ENCODE measurements at regions not wholly inside any gene's neighbourhood (a gene's known extent, or its start where the extent isn't known, plus 50 kb on each side); places are given as distances from the start of the nearest gene placed in this dataset.

DNA sequence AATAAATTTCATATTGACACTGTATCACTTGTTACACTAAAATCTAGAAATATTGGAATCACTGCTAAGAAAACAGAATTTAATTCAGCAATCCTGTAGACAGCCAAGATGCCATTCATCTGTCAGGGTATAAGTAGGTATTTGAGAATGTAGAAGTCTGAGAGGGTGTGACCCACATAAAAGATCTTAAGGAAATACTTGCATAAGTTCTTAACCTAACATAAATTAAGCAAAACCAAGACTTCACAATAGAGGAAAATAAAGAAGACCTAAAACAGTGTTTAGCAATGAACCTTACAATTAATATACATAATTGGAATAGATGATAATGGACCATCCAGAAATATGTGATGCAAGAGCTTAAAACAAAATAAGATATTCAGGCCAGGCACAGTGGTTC is 636.2 kb downstream of the TBC1D4 start:
- Histone ChIP-seq H3K4me2 (ENCODE audit: extremely low read depth, insufficient read depth, low read length) (no peak overlapping the region), H2AFZ (ENCODE audit: low read length) (no peak overlapping the region), H3K27ac (ENCODE audit: insufficient read depth, low read length) (no peak overlapping the region), H3K9me3 (ENCODE audit: control insufficient read depth, insufficient read depth, low read depth, low read length) (no peaks in the 10 kb centered on the region), H3K27me3 (ENCODE audit: control insufficient read depth, insufficient read depth, low read length) (no peaks in the 10 kb centered on the region), H3K36me3 (ENCODE audit: control insufficient read depth, insufficient read depth, low read length) (no peaks in the 10 kb centered on the region), H3K9ac (ENCODE audit: insufficient read depth, low read length) (no peak overlapping the region), H3K4me1 (ENCODE audit: control insufficient read depth, extremely low read depth, insufficient read depth, low read length) (no peaks in the 10 kb centered on the region), H4K20me1 (ENCODE audit: control insufficient read depth, extremely low read depth, insufficient read depth, low read length) (no peaks in the 10 kb centered on the region), H3K79me2 (ENCODE audit: control insufficient read depth, insufficient read depth, low read length) (no peaks in the 10 kb centered on the region), H3K4me3 (replicated peaks in 1 of 4; ENCODE audit: control extremely low read depth in 1 of 4, insufficient read depth in 1 of 4, low read depth in 3 of 4, low read length in 4 of 4) (no peak overlapping the region)
- TF ChIP-seq, protein P1, sequence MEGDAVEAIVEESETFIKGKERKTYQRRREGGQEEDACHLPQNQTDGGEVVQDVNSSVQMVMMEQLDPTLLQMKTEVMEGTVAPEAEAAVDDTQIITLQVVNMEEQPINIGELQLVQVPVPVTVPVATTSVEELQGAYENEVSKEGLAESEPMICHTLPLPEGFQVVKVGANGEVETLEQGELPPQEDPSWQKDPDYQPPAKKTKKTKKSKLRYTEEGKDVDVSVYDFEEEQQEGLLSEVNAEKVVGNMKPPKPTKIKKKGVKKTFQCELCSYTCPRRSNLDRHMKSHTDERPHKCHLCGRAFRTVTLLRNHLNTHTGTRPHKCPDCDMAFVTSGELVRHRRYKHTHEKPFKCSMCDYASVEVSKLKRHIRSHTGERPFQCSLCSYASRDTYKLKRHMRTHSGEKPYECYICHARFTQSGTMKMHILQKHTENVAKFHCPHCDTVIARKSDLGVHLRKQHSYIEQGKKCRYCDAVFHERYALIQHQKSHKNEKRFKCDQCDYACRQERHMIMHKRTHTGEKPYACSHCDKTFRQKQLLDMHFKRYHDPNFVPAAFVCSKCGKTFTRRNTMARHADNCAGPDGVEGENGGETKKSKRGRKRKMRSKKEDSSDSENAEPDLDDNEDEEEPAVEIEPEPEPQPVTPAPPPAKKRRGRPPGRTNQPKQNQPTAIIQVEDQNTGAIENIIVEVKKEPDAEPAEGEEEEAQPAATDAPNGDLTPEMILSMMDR (conservative IDR thresholded peaks at IDR 0.05 in 1 of 2, IDR thresholded peaks at IDR 0.05 in 1 of 2; ENCODE audit: low read depth in 1 of 2, low read length in 2 of 2), result no peak
- no peak for TF ChIP-seq EZH2 (IDR thresholded peaks at IDR 0.05; ENCODE audit: low read length, missing control alignments)
- DNase-seq (ENCODE audit: low read depth in 2 of 2), result no peak

DNA sequence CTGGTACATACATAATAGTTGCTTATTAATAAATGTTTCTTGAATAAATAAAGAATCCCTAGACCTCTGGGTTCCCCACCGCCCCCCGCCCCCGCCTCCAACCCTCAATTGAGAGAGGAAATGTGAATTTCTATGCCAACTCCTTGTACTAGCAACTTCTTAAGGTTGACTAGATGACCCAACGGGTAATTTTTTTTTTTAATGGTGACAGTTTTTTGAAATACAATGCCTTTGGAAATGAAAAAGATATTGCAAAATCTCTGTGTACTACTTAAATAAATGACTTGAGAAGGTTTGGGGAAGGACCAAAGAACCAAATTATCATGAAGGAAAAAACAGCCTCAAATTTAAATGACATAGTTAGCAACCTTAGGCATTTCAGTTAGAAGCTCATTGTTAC is 640.3 kb downstream of the TBC1D4 start:
- Histone ChIP-seq H3K4me1 (ENCODE audit: control insufficient read depth, extremely low read depth, insufficient read depth, low read length) (no peaks in the 10 kb centered on the region), H4K20me1 (ENCODE audit: control insufficient read depth, extremely low read depth, insufficient read depth, low read length) (no peaks in the 10 kb centered on the region), H3K4me2 (ENCODE audit: extremely low read depth, insufficient read depth, low read length) (no peak overlapping the region), H3K27me3 (ENCODE audit: control insufficient read depth, insufficient read depth, low read length) (no peaks in the 10 kb centered on the region), H3K9ac (ENCODE audit: insufficient read depth, low read length) (no peak overlapping the region), H2AFZ (ENCODE audit: low read length) (no peak overlapping the region), H3K9me3 (ENCODE audit: control insufficient read depth, insufficient read depth, low read depth, low read length) (no peaks in the 10 kb centered on the region), H3K79me2 (ENCODE audit: control insufficient read depth, insufficient read depth, low read length) (no peaks in the 10 kb centered on the region), H3K36me3 (ENCODE audit: control insufficient read depth, insufficient read depth, low read length) (no peaks in the 10 kb centered on the region), H3K27ac (ENCODE audit: insufficient read depth, low read length) (no peak overlapping the region), H3K4me3 (replicated peaks in 1 of 4; ENCODE audit: control extremely low read depth in 1 of 4, insufficient read depth in 1 of 4, low read depth in 3 of 4, low read length in 4 of 4) (no peak overlapping the region)
- DNase-seq (ENCODE audit: low read depth in 2 of 2), result peak in 1 of 2 donors; percentile 48
- TF ChIP-seq EZH2 (IDR thresholded peaks at IDR 0.05; ENCODE audit: low read length, missing control alignments), result no peak
- TF ChIP-seq, protein P1 (conservative IDR thresholded peaks at IDR 0.05 in 1 of 2, IDR thresholded peaks at IDR 0.05 in 1 of 2; ENCODE audit: low read depth in 1 of 2, low read length in 2 of 2), result no peak

DNA sequence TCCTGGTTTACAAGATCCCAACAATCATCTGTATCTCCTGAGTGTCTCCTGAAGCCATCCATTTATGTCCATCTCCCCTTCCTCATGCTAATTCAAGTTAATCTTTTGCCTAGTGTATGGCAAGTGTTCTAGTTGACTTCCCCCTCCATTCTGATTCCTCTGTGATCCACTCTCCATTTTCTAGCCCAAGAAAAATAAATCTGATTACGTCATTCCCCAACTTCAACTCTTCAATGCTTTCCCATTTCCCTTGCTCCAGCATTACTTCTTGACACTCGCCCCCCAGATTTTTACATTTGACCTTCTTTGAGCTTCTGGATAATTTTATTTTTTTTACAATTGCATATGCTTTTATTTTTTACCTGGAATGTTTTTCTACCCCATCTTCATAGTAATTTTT is 640.8 kb downstream of the TBC1D4 start:
- Histone ChIP-seq H3K4me2 (ENCODE audit: extremely low read depth, insufficient read depth, low read length) (no peak overlapping the region), H3K4me3 (replicated peaks in 1 of 4; ENCODE audit: control extremely low read depth in 1 of 4, insufficient read depth in 1 of 4, low read depth in 3 of 4, low read length in 4 of 4) (no peak overlapping the region), H3K79me2 (ENCODE audit: control insufficient read depth, insufficient read depth, low read length) (no peaks in the 10 kb centered on the region), H3K36me3 (ENCODE audit: control insufficient read depth, insufficient read depth, low read length) (no peaks in the 10 kb centered on the region), H3K27ac (ENCODE audit: insufficient read depth, low read length) (no peak overlapping the region), H3K9ac (ENCODE audit: insufficient read depth, low read length) (no peak overlapping the region), H3K4me1 (ENCODE audit: control insufficient read depth, extremely low read depth, insufficient read depth, low read length) (no peaks in the 10 kb centered on the region), H2AFZ (ENCODE audit: low read length) (no peak overlapping the region), H4K20me1 (ENCODE audit: control insufficient read depth, extremely low read depth, insufficient read depth, low read length) (no peaks in the 10 kb centered on the region), H3K27me3 (ENCODE audit: control insufficient read depth, insufficient read depth, low read length) (no peaks in the 10 kb centered on the region), H3K9me3 (ENCODE audit: control insufficient read depth, insufficient read depth, low read depth, low read length) (no peaks in the 10 kb centered on the region)
- TF ChIP-seq EZH2 (IDR thresholded peaks at IDR 0.05; ENCODE audit: low read length, missing control alignments), result no peak
- TF ChIP-seq, protein P1 (conservative IDR thresholded peaks at IDR 0.05 in 1 of 2, IDR thresholded peaks at IDR 0.05 in 1 of 2; ENCODE audit: low read depth in 1 of 2, low read length in 2 of 2), result no peak
- no peak for DNase-seq (ENCODE audit: low read depth in 2 of 2)

Measured in fibroblast of lung (primary cell).